Lung (tissue), 11 donors: ENCODE measurements at regions not wholly inside any gene's neighbourhood (a gene's known extent, or its start where the extent isn't known, plus 50 kb on each side); places are given as distances from the start of the nearest gene placed in this dataset.

Source experiments
- ATAC-seq: fragments of 200-7000 bp; cut with Tn5 transposase; one replicate; pipeline ENCODE4 v1.9.1; 2020; ENCODE audit warnings: moderate number of reproducible peaks; ENCODE audit not compliant: insufficient read depth, low FRiP score
- DNase-seq, 3 donors: peaks; one replicate each; pipeline ENCODE4 v3.0.0-alpha.2; 2013 to 2017
- H3K27ac ChIP-seq, 2 donors: one replicate each; pipeline ENCODE4 v1.5.1; 2013; ENCODE audit warnings: mild to moderate bottlenecking in 2 of 2, moderate library complexity in 2 of 2, control low read depth in 1 of 2, inconsistent platforms in 1 of 2, low read depth in 1 of 2, low read length in 1 of 2
- H3K27me3 ChIP-seq, 3 donors: one replicate each; pipeline ENCODE4 v1.5.1; 2013; ENCODE audit warnings: low read length in 2 of 3; ENCODE audit not compliant: control insufficient read depth in 3 of 3, insufficient read depth in 3 of 3
- H3K36me3 ChIP-seq, 4 donors: one replicate each; pipeline ENCODE4 v1.5.1; 2013; ENCODE audit warnings: low read length in 4 of 4, mild to moderate bottlenecking in 1 of 4, moderate library complexity in 1 of 4; ENCODE audit not compliant: control insufficient read depth in 4 of 4, insufficient read depth in 4 of 4
- H3K4me1 ChIP-seq, 5 donors: one replicate each; pipeline ENCODE4 v1.5.1; 2013; ENCODE audit warnings: low read length in 5 of 5, mild to moderate bottlenecking in 2 of 5, moderate library complexity in 1 of 5; ENCODE audit not compliant: control insufficient read depth in 5 of 5, insufficient read depth in 5 of 5
- H3K4me3 ChIP-seq: one replicate; pipeline ENCODE4 v1.5.1; 2013; ENCODE audit warnings: mild to moderate bottlenecking, control low read depth, moderate library complexity
- H3K9ac ChIP-seq, 2 donors: one replicate each; pipeline ENCODE4 v1.5.1; 2013; ENCODE audit warnings: low read length in 2 of 2, control low read depth in 1 of 2; ENCODE audit not compliant: insufficient read depth in 1 of 2
- H3K9me3 ChIP-seq, 4 donors: one replicate each; pipeline ENCODE4 v1.5.1; 2013; ENCODE audit warnings: low read length in 3 of 4, mild to moderate bottlenecking in 1 of 4, moderate library complexity in 1 of 4; ENCODE audit not compliant: control insufficient read depth in 4 of 4, insufficient read depth in 3 of 4
- WGBS, 2 donors: extraction: QIAGEN DNeasy Blood & Tissue Kit; methylation state at CpG; one replicate each; pipeline ENCODE4 v1.1.7; 2013; 5-methylcytosine and 5-hydroxymethylcytosine counted together
- TF ChIP-seq, protein P1 (sequence below): IDR thresholded peaks from 2 replicates; pipeline ENCODE4 v1.5.1; 2012; ENCODE audit warnings: mild to moderate bottlenecking; ENCODE audit errors: control extremely low read depth, extremely low read depth
- donor health status: control.
- donor health status: control.
- donor health status: Bipolar disorder and iron deficiency.
- donor health status: healthy.
- donor health status: DM: yes; HTN: yes; CAD: no.

DNA sequence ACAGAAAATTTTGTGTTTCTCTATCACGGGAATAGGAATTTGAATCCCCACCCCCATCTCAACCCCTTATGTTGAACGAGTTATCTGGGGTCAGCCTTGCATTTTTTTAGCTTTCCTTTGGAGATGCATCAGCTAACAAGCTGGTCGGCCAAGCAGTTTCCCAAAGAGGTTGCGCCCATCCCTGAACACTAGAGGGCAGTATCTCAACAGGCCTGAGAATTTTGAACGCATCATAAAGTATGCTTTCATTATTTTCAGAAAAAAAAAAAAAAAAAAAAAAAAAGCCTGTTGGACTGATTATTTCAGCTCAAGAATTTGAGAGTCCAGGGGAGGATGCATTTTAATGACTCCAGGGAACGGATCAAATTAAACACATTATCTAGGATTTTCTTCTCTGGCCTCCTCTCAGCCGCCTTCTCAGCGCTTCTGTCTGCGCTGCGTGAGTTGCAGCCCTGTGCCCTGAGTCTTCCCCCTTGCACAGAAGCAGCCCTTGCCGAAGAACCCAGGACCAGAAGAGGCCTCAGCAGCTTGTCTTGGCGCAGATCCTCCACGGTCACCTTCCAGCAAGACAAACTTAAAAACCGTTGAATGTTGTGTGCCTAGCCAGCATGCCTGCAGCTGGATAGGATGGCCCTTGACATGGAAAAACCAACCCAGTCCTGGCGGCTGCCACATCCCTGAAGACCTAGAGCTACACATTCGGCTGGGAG is 76.6 kb upstream of the GZMB start:
- 45 to 53% methylated on average over 16 of the region's 16 CpGs for WGBS, 2 donors
- H3K27me3 ChIP-seq: no peaks in the 10 kb centered on the region
- peak overlapping the region in 1 of 2 donors; percentile 61 for H3K9ac ChIP-seq
- H3K27ac ChIP-seq: no peak overlapping the region
- TF ChIP-seq, protein P1, sequence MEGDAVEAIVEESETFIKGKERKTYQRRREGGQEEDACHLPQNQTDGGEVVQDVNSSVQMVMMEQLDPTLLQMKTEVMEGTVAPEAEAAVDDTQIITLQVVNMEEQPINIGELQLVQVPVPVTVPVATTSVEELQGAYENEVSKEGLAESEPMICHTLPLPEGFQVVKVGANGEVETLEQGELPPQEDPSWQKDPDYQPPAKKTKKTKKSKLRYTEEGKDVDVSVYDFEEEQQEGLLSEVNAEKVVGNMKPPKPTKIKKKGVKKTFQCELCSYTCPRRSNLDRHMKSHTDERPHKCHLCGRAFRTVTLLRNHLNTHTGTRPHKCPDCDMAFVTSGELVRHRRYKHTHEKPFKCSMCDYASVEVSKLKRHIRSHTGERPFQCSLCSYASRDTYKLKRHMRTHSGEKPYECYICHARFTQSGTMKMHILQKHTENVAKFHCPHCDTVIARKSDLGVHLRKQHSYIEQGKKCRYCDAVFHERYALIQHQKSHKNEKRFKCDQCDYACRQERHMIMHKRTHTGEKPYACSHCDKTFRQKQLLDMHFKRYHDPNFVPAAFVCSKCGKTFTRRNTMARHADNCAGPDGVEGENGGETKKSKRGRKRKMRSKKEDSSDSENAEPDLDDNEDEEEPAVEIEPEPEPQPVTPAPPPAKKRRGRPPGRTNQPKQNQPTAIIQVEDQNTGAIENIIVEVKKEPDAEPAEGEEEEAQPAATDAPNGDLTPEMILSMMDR: peak; percentile 69
- no peaks in the 10 kb centered on the region for H3K36me3 ChIP-seq
- peaks cover 0 to 2% (median 0%) of the 10 kb centered on the region in 4 donors for H3K9me3 ChIP-seq
- no peak overlapping the region for H3K4me3 ChIP-seq
- DNase-seq (peak; percentile 80 to 90 (median 89)), ATAC-seq (peak; percentile 82)
- peaks cover 0 to 15% (median 0%) of the 10 kb centered on the region in 5 donors for H3K4me1 ChIP-seq

DNA sequence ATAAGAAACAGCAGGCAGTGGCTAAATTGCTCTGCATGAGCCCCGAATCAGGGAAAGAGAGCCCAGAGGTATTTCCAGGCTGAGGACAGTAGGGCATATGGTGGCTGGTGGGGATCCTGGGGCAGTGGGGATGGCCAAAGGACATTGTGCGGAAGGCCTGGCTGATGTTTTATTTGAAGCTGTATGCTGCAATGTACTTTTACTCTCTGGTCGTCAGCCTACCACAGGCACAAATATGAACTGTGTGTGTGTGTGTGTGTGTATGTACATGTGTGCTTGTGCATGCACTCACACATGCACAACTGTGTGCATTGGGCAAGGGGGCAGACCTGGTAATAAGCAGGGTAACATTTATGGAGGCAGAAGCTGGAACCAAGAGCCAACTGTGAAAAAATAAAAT is 74.7 kb upstream of the GZMB start:
- DNase-seq (no peak), ATAC-seq (no peak)
- no peak overlapping the region for H3K9ac ChIP-seq
- H3K27ac ChIP-seq: no peak overlapping the region
- TF ChIP-seq, protein P1: no peak
- H3K9me3 ChIP-seq: no peaks in the 10 kb centered on the region
- 93 to 96% methylated on average over 3 of the region's 3 CpGs for WGBS, 2 donors
- peaks cover 0 to 15% (median 0%) of the 10 kb centered on the region in 5 donors for H3K4me1 ChIP-seq
- no peaks in the 10 kb centered on the region for H3K27me3 ChIP-seq
- no peak overlapping the region for H3K4me3 ChIP-seq
- H3K36me3 ChIP-seq: no peaks in the 10 kb centered on the region

DNA sequence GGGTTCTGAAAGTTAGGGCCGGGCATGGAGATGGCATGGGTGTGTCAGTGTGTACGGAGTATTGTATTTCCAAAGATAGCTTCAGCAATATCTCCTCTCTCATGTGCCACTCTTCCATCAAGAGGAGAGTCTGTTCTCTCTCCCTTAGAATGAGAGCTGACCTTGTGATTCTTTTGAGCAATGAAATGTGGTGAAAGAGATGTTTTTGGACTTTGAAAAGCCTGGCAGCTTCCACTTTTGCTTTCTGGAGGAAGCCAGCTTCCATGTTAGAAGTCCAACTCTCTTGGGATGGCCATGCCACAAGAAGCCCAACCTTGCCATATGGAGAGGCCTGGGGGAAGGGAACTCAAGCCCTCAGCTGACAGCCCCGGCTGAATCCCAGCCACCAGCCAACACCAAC is 72.4 kb upstream of the GZMB start:
- TF ChIP-seq, protein P1: no peak
- DNase-seq: no peak
- WGBS, 2 donors: 88 to 92% methylated on average over 3 of the region's 3 CpGs
- ATAC-seq: no peak
- Histone ChIP-seq H3K27ac (no peak overlapping the region), H3K9me3 (no peaks in the 10 kb centered on the region), H3K9ac (no peak overlapping the region), H3K4me1 (peaks cover 0 to 9% (median 0%) of the 10 kb centered on the region in 5 donors), H3K4me3 (no peak overlapping the region), H3K36me3 (no peaks in the 10 kb centered on the region), H3K27me3 (no peaks in the 10 kb centered on the region)
